Ovary (tissue), 1 donor: ENCODE measurements at regions not wholly inside any gene's neighbourhood (a gene's known extent, or its start where the extent isn't known, plus 50 kb on each side); places are given as distances from the start of the nearest gene placed in this dataset.

Source experiments
- EP300 ChIP-seq: sonication (generic); formaldehyde crosslinking; IDR thresholded peaks from one replicate; pipeline ENCODE4 v1.6.1; 2017; ENCODE audit warnings: antibody characterized with exemption
- POLR2A ChIP-seq: fragments of 450-650 bp; IDR thresholded peaks from one replicate; pipeline ENCODE4 v1.6.1; 2017; ENCODE audit warnings: antibody characterized with exemption, mild to moderate bottlenecking, moderate library complexity

- TF ChIP-seq POLR2A (no peak), EP300 (no peak)
These were observed 334.2 kb upstream of the CDH8 start for GRCh38 chr16:62370445-62370844.
